ENCODE measurements at regions not wholly inside any gene's neighbourhood (a gene's known extent, or its start where the extent isn't known, plus 50 kb on each side); places are given as distances from the start of the nearest gene placed in this dataset.
"Not testable (repeated sequence)": the region's sequence is repeated elsewhere in the genome, so short reads cannot be mapped to it uniquely, and the experiment has no call there.

GRCh38 chr5:159509002-159509660 is 178.8 kb upstream of the IL12B start:
- Mint-ChIP-seq H3K4me1 (no peaks in the 10 kb centered on the region), H3K27ac (no peak overlapping the region), H3K27me3 (peaks cover 7% of the 10 kb centered on the region), H3K4me3 (no peak overlapping the region), H3K9me3 (no peaks in the 10 kb centered on the region), H3K36me3 (ENCODE audit: low read depth) (no peaks in the 10 kb centered on the region)
- no peak for DNase-seq
- no peak for ATAC-seq

- DNase-seq (no peak), ATAC-seq (no peak)
- no peaks in the 10 kb centered on the region for H3K36me3 Mint-ChIP-seq (ENCODE audit: low read depth)
- H3K9me3 Mint-ChIP-seq: no peaks in the 10 kb centered on the region
- no peak overlapping the region for H3K27ac Mint-ChIP-seq
- H3K4me3 Mint-ChIP-seq: no peak overlapping the region
- peaks cover 10% of the 10 kb centered on the region for H3K27me3 Mint-ChIP-seq
- H3K4me1 Mint-ChIP-seq: peaks cover 6% of the 10 kb centered on the region
These were observed 180.0 kb upstream of the IL12B start for GRCh38 chr5:159510282-159510681.

- no peak for ATAC-seq
- no peak overlapping the region for H3K27ac Mint-ChIP-seq
These were observed 181.3 kb upstream of the IL12B start for GRCh38 chr5:159511570-159511969.

GRCh38 chr5:159512064-159512463 is 181.8 kb upstream of the IL12B start:
- Mint-ChIP-seq H3K9me3 (no peaks in the 10 kb centered on the region), H3K27ac (no peak overlapping the region), H3K4me1 (peaks cover 12% of the 10 kb centered on the region), H3K27me3 (peaks cover 11% of the 10 kb centered on the region), H3K36me3 (ENCODE audit: low read depth) (no peaks in the 10 kb centered on the region), H3K4me3 (no peak overlapping the region)
- ATAC-seq (no peak), DNase-seq (no peak)

More at GRCh38 chr5:159511570-159511969, 181.3 kb upstream of the IL12B start:
- H3K36me3 Mint-ChIP-seq (ENCODE audit: low read depth): no peaks in the 10 kb centered on the region
- H3K4me3 Mint-ChIP-seq: no peak overlapping the region
- H3K27me3 Mint-ChIP-seq: peaks cover 11% of the 10 kb centered on the region
- DNase-seq: no peak
- peaks cover 12% of the 10 kb centered on the region for H3K4me1 Mint-ChIP-seq
- no peaks in the 10 kb centered on the region for H3K9me3 Mint-ChIP-seq

- peaks cover 8% of the 10 kb centered on the region for H3K27me3 Mint-ChIP-seq
- H3K4me1 Mint-ChIP-seq: peaks cover 12% of the 10 kb centered on the region
- DNase-seq (no peak), ATAC-seq (no peak)
- H3K9me3 Mint-ChIP-seq: no peaks in the 10 kb centered on the region
- H3K36me3 Mint-ChIP-seq (ENCODE audit: low read depth): no peaks in the 10 kb centered on the region
- no peak overlapping the region for H3K4me3 Mint-ChIP-seq
- no peak overlapping the region for H3K27ac Mint-ChIP-seq
These were observed 184.0 kb upstream of the IL12B start for GRCh38 chr5:159514229-159514810.

- Mint-ChIP-seq H3K27me3 (peaks cover 8% of the 10 kb centered on the region), H3K36me3 (ENCODE audit: low read depth) (no peaks in the 10 kb centered on the region), H3K4me3 (no peak overlapping the region), H3K4me1 (peaks cover 12% of the 10 kb centered on the region), H3K9me3 (no peaks in the 10 kb centered on the region), H3K27ac (no peak overlapping the region)
- DNase-seq (no peak), ATAC-seq (peak; percentile 62)
These were observed 184.9 kb upstream of the IL12B start for GRCh38 chr5:159515197-159515596.

- Mint-ChIP-seq H3K27me3 (peaks cover 8% of the 10 kb centered on the region), H3K36me3 (ENCODE audit: low read depth) (no peaks in the 10 kb centered on the region), H3K9me3 (no peaks in the 10 kb centered on the region), H3K4me3 (peak overlapping the region; percentile 5), H3K27ac (no peak overlapping the region), H3K4me1 (peaks cover 12% of the 10 kb centered on the region)
- peak; percentile 76 for DNase-seq
- peak; percentile 74 for ATAC-seq
These were observed 185.7 kb upstream of the IL12B start for GRCh38 chr5:159515909-159516415.

GRCh38 chr5:159518371-159518770 is 188.1 kb upstream of the IL12B start:
- DNase-seq (no peak), ATAC-seq (no peak)
- Mint-ChIP-seq H3K27me3 (peaks cover 6% of the 10 kb centered on the region), H3K9me3 (no peaks in the 10 kb centered on the region), H3K4me1 (peaks cover 12% of the 10 kb centered on the region), H3K4me3 (no peak overlapping the region), H3K36me3 (ENCODE audit: low read depth) (no peaks in the 10 kb centered on the region), H3K27ac (no peak overlapping the region)

- Mint-ChIP-seq H3K27me3 (peaks cover 6% of the 10 kb centered on the region), H3K27ac (no peak overlapping the region), H3K4me1 (peaks cover 12% of the 10 kb centered on the region), H3K4me3 (no peak overlapping the region), H3K36me3 (ENCODE audit: low read depth) (no peaks in the 10 kb centered on the region), H3K9me3 (no peaks in the 10 kb centered on the region)
- no peak for ATAC-seq
- no peak for DNase-seq
These were observed 189.1 kb upstream of the IL12B start for GRCh38 chr5:159519365-159519764.

GRCh38 chr5:159522841-159523240 is 192.6 kb upstream of the IL12B start:
- ATAC-seq (no peak), DNase-seq (no peak)
- Mint-ChIP-seq H3K36me3 (ENCODE audit: low read depth) (no peaks in the 10 kb centered on the region), H3K27me3 (peaks cover 2% of the 10 kb centered on the region), H3K4me1 (no peaks in the 10 kb centered on the region), H3K9me3 (no peaks in the 10 kb centered on the region), H3K4me3 (no peak overlapping the region), H3K27ac (no peak overlapping the region)

- H3K4me3 Mint-ChIP-seq; H3K27me3 Mint-ChIP-seq; H3K9me3 Mint-ChIP-seq; DNase-seq; H3K27ac Mint-ChIP-seq; H3K36me3 Mint-ChIP-seq (ENCODE audit: low read depth); H3K4me1 Mint-ChIP-seq; ATAC-seq: not testable (repeated sequence)
These were observed 194.0 kb upstream of the IL12B start for GRCh38 chr5:159524279-159524678.

- Mint-ChIP-seq H3K27me3 (peaks cover 2% of the 10 kb centered on the region), H3K36me3 (ENCODE audit: low read depth) (no peaks in the 10 kb centered on the region), H3K27ac (no peak overlapping the region), H3K4me3 (no peak overlapping the region), H3K9me3 (peaks cover 6% of the 10 kb centered on the region), H3K4me1 (no peaks in the 10 kb centered on the region)
- ATAC-seq (no peak), DNase-seq (no peak)
These were observed 194.8 kb upstream of the IL12B start for GRCh38 chr5:159525117-159525516.

- Mint-ChIP-seq H3K27me3 (no peaks in the 10 kb centered on the region), H3K36me3 (ENCODE audit: low read depth) (no peaks in the 10 kb centered on the region), H3K4me1 (no peaks in the 10 kb centered on the region), H3K27ac (no peak overlapping the region), H3K9me3 (peaks cover 6% of the 10 kb centered on the region), H3K4me3 (no peak overlapping the region)
- DNase-seq (no peak), ATAC-seq (no peak)
These were observed 197.4 kb upstream of the IL12B start for GRCh38 chr5:159527546-159528254.

GRCh38 chr5:159531554-159532105 is 201.3 kb upstream of the IL12B start:
- Mint-ChIP-seq H3K4me3 (no peak overlapping the region), H3K4me1 (no peaks in the 10 kb centered on the region)
- ATAC-seq: no peak

GRCh38 chr5:159533197-159533596 is 202.9 kb upstream of the IL12B start:
- peaks cover 3% of the 10 kb centered on the region for H3K27me3 Mint-ChIP-seq
- no peak overlapping the region for H3K4me3 Mint-ChIP-seq
- no peak overlapping the region for H3K27ac Mint-ChIP-seq
- no peak for DNase-seq
- no peaks in the 10 kb centered on the region for H3K36me3 Mint-ChIP-seq (ENCODE audit: low read depth)
- no peaks in the 10 kb centered on the region for H3K4me1 Mint-ChIP-seq
- H3K9me3 Mint-ChIP-seq: peaks cover 6% of the 10 kb centered on the region
- no peak for ATAC-seq

More at GRCh38 chr5:159531554-159532105, 201.3 kb upstream of the IL12B start:
- H3K27ac Mint-ChIP-seq: no peak overlapping the region
- no peaks in the 10 kb centered on the region for H3K36me3 Mint-ChIP-seq (ENCODE audit: low read depth)
- H3K27me3 Mint-ChIP-seq: no peaks in the 10 kb centered on the region
- no peak for DNase-seq
- peaks cover 6% of the 10 kb centered on the region for H3K9me3 Mint-ChIP-seq

Data from activated naive CD8-positive, alpha-beta T cell treated with anti-CD3 and anti-CD28 coated beads, Interleukin-2, amount 50 U/mL, for 24 hours (primary cell).